GM23338 (cell line): ENCODE measurements at regions not wholly inside any gene's neighbourhood (a gene's known extent, or its start where the extent isn't known, plus 50 kb on each side); places are given as distances from the start of the nearest gene placed in this dataset.

Experiments used
- ATAC-seq: fragments of 200-7000 bp; cut with Tn5 transposase; 3 replicates; pipeline ENCODE4 v1.9.1; 2020
- DNase-seq: peaks from one replicate; pipeline ENCODE4 v3.0.0-alpha.2; 2015; ENCODE audit warnings: low spot score
- H2AFZ ChIP-seq: fragments of 200-600 bp; sonication (generic); 2 replicates; pipeline ENCODE4 v1.8.0; 2016; ENCODE audit warnings: antibody characterized with exemption, mild to moderate bottlenecking, moderate library complexity
- H3F3A ChIP-seq: fragments of 200-600 bp; sonication (generic); replicated peaks from 2 replicates; pipeline ENCODE4 v1.8.0; 2017; ENCODE audit warnings: antibody characterized with exemption, mixed run types, low read depth
- H3K27ac ChIP-seq: fragments of 200-600 bp; sonication (generic); 2 replicates; pipeline ENCODE4 v1.6.1; 2016; ENCODE audit warnings: low read depth
- H3K27me3 ChIP-seq: fragments of 200-600 bp; sonication (generic); 2 replicates; pipeline ENCODE4 v1.8.0; 2016; ENCODE audit warnings: mild to moderate bottlenecking, mixed run types, moderate library complexity; ENCODE audit not compliant: insufficient read depth
- H3K36me3 ChIP-seq: fragments of 200-600 bp; sonication (generic); 2 replicates; pipeline ENCODE4 v1.8.0; 2016; ENCODE audit warnings: mild to moderate bottlenecking; ENCODE audit not compliant: insufficient read depth
- H3K4me1 ChIP-seq: fragments of 200-600 bp; sonication (generic); 2 replicates; pipeline ENCODE4 v1.8.0; 2016; ENCODE audit warnings: mild to moderate bottlenecking, moderate library complexity; ENCODE audit not compliant: insufficient read depth
- H3K4me2 ChIP-seq: fragments of 200-600 bp; sonication (generic); 2 replicates; pipeline ENCODE4 v1.7.1; 2017; ENCODE audit warnings: mixed run types
- H3K4me3 ChIP-seq: fragments of 200-600 bp; sonication (generic); 2 replicates; pipeline ENCODE4 v1.6.1; 2016; ENCODE audit warnings: mixed run types
- H3K79me2 ChIP-seq: fragments of 200-600 bp; sonication (generic); replicated peaks from 2 replicates; pipeline ENCODE4 v1.8.0; 2017; ENCODE audit warnings: mild to moderate bottlenecking; ENCODE audit not compliant: insufficient read depth
- H3K9me2 ChIP-seq: fragments of 200-600 bp; sonication (generic); 2 replicates; pipeline ENCODE4 v1.8.0; 2017; ENCODE audit not compliant: insufficient read depth
- H4K20me1 ChIP-seq: fragments of 200-600 bp; sonication (generic); replicated peaks from 2 replicates; pipeline ENCODE4 v1.8.0; 2017; ENCODE audit warnings: mild to moderate bottlenecking; ENCODE audit not compliant: insufficient read depth
- H3K27ac Mint-ChIP-seq: 2 replicates; pipeline ENCODE4 v1.8.0; 2020; ENCODE audit warnings: inconsistent platforms, mild to moderate bottlenecking, moderate library complexity, mixed read lengths
- H3K27me3 Mint-ChIP-seq: 3 replicates; pipeline ENCODE4 v1.8.0; 2022; ENCODE audit warnings: low read depth, mild to moderate bottlenecking, moderate library complexity, mixed read lengths, inconsistent platforms; ENCODE audit not compliant: insufficient read depth, poor library complexity
- H3K36me3 Mint-ChIP-seq: 3 replicates; pipeline ENCODE4 v1.8.0; 2021; ENCODE audit warnings: low read depth, mild to moderate bottlenecking, inconsistent platforms, moderate library complexity, mixed read lengths
- H3K4me1 Mint-ChIP-seq: 3 replicates; pipeline ENCODE4 v1.8.0; 2020; ENCODE audit warnings: mild to moderate bottlenecking, inconsistent platforms, mixed read lengths
- H3K4me3 Mint-ChIP-seq: 3 replicates; pipeline ENCODE4 v1.8.0; 2021; ENCODE audit warnings: moderate library complexity, mild to moderate bottlenecking, inconsistent platforms, mixed read lengths
- H3K9me3 Mint-ChIP-seq: 3 replicates; pipeline ENCODE4 v1.8.0; 2020; ENCODE audit warnings: moderate library complexity, mild to moderate bottlenecking, inconsistent platforms, mixed read lengths
- EZH2 ChIP-seq: fragments of 200-600 bp; sonication (generic); IDR thresholded peaks from one replicate; pipeline ENCODE4 v1.8.0; 2017; ENCODE audit warnings: antibody characterized with exemption, mild to moderate bottlenecking, low read depth; ENCODE audit not compliant: unreplicated experiment
- EZH2phosphoT487 ChIP-seq: fragments of 200-600 bp; sonication (generic); IDR thresholded peaks from one replicate; pipeline ENCODE4 v1.8.1; 2018; ENCODE audit warnings: antibody characterized with exemption; ENCODE audit not compliant: unreplicated experiment
- NANOG ChIP-seq: IDR thresholded peaks from 2 replicates; pipeline ENCODE4 v1.6.1; 2016; ENCODE audit warnings: antibody characterized with exemption, borderline replicate concordance
- POLR2AphosphoS5 ChIP-seq: IDR thresholded peaks from 2 replicates; pipeline ENCODE4 v1.6.1; 2016; ENCODE audit warnings: antibody characterized with exemption, low read depth
- ZNF331 ChIP-seq: fragments of 250-450 bp; sonication (Bioruptor Pico); IDR thresholded peaks from 2 replicates; pipeline ENCODE4 v1.5.0; 2020; ENCODE audit warnings: low read depth, mild to moderate bottlenecking, moderate library complexity
- TF ChIP-seq, protein P1 (sequence below), 2 experiments: fragments of 200-600 bp in 1 of 2; sonication (generic) in 1 of 2; conservative IDR thresholded peaks; 2 replicates each; pipeline versions ENCODE4 v1.5.1 to v1.6.1; 2016 to 2017; ENCODE audit warnings: antibody characterized with exemption in 2 of 2, low read depth in 2 of 2, mild to moderate bottlenecking in 2 of 2, moderate library complexity in 1 of 2
- TF ChIP-seq, protein P2 (sequence below): IDR thresholded peaks from 2 replicates; pipeline ENCODE4 v1.6.1; 2016; ENCODE audit warnings: antibody characterized with exemption
- TF ChIP-seq, protein P3 (sequence below): IDR thresholded peaks from one replicate; pipeline ENCODE4 v1.6.1; 2018; ENCODE audit warnings: antibody characterized with exemption; ENCODE audit not compliant: unreplicated experiment
- TF ChIP-seq, protein P4 (sequence below): fragments of 250-450 bp; sonication (Bioruptor Pico); IDR thresholded peaks from 2 replicates; pipeline ENCODE4 v1.5.0; 2020; ENCODE audit warnings: mild to moderate bottlenecking, moderate library complexity

DNA sequence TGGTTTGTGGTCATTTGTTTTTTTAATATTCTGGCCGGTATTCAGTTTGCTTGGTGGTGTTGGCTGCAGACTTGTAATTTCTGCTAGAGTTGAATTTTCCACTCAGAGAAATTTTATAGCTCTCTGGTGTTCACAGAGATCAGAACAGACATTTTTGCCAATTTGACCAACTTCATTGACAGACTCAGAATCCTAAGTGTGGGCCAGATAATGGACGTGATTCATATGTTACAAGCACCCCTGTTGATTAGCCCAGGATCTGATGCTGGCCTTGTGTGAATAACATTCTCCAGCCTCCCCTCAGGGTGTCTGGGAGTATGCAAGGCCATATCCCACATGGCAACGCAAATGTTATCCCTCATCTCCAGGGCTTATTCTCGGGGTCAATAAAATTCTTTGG is 283.8 kb downstream of the C7orf25 start:
- no peaks in the 10 kb centered on the region for H3K9me3 Mint-ChIP-seq
- H3K4me1 ChIP-seq: no peaks in the 10 kb centered on the region
- no peak for ATAC-seq
- H3K36me3 Mint-ChIP-seq: no peaks in the 10 kb centered on the region
- no peak overlapping the region for H3K4me2 ChIP-seq
- no peak overlapping the region for H3K4me3 ChIP-seq
- H3K4me1 Mint-ChIP-seq: no peaks in the 10 kb centered on the region
- no peak overlapping the region for H3K27ac ChIP-seq
- no peak for DNase-seq
- no peaks in the 10 kb centered on the region for H3F3A ChIP-seq
- TF ChIP-seq, protein P1, sequence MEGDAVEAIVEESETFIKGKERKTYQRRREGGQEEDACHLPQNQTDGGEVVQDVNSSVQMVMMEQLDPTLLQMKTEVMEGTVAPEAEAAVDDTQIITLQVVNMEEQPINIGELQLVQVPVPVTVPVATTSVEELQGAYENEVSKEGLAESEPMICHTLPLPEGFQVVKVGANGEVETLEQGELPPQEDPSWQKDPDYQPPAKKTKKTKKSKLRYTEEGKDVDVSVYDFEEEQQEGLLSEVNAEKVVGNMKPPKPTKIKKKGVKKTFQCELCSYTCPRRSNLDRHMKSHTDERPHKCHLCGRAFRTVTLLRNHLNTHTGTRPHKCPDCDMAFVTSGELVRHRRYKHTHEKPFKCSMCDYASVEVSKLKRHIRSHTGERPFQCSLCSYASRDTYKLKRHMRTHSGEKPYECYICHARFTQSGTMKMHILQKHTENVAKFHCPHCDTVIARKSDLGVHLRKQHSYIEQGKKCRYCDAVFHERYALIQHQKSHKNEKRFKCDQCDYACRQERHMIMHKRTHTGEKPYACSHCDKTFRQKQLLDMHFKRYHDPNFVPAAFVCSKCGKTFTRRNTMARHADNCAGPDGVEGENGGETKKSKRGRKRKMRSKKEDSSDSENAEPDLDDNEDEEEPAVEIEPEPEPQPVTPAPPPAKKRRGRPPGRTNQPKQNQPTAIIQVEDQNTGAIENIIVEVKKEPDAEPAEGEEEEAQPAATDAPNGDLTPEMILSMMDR (conservative IDR thresholded peaks at IDR 0.05; ENCODE audit: low read depth in 2 of 2): no peak
- TF ChIP-seq EZH2 (no peak), NANOG (no peak), ZNF331 (CRISPR knock-in tag) (no peak), POLR2AphosphoS5 (no peak), EZH2phosphoT487 (no peak)
- TF ChIP-seq, protein P2, sequence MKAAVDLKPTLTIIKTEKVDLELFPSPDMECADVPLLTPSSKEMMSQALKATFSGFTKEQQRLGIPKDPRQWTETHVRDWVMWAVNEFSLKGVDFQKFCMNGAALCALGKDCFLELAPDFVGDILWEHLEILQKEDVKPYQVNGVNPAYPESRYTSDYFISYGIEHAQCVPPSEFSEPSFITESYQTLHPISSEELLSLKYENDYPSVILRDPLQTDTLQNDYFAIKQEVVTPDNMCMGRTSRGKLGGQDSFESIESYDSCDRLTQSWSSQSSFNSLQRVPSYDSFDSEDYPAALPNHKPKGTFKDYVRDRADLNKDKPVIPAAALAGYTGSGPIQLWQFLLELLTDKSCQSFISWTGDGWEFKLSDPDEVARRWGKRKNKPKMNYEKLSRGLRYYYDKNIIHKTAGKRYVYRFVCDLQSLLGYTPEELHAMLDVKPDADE: no peak
- TF ChIP-seq, protein P3, sequence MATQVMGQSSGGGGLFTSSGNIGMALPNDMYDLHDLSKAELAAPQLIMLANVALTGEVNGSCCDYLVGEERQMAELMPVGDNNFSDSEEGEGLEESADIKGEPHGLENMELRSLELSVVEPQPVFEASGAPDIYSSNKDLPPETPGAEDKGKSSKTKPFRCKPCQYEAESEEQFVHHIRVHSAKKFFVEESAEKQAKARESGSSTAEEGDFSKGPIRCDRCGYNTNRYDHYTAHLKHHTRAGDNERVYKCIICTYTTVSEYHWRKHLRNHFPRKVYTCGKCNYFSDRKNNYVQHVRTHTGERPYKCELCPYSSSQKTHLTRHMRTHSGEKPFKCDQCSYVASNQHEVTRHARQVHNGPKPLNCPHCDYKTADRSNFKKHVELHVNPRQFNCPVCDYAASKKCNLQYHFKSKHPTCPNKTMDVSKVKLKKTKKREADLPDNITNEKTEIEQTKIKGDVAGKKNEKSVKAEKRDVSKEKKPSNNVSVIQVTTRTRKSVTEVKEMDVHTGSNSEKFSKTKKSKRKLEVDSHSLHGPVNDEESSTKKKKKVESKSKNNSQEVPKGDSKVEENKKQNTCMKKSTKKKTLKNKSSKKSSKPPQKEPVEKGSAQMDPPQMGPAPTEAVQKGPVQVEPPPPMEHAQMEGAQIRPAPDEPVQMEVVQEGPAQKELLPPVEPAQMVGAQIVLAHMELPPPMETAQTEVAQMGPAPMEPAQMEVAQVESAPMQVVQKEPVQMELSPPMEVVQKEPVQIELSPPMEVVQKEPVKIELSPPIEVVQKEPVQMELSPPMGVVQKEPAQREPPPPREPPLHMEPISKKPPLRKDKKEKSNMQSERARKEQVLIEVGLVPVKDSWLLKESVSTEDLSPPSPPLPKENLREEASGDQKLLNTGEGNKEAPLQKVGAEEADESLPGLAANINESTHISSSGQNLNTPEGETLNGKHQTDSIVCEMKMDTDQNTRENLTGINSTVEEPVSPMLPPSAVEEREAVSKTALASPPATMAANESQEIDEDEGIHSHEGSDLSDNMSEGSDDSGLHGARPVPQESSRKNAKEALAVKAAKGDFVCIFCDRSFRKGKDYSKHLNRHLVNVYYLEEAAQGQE: no peak
- TF ChIP-seq, protein P4, sequence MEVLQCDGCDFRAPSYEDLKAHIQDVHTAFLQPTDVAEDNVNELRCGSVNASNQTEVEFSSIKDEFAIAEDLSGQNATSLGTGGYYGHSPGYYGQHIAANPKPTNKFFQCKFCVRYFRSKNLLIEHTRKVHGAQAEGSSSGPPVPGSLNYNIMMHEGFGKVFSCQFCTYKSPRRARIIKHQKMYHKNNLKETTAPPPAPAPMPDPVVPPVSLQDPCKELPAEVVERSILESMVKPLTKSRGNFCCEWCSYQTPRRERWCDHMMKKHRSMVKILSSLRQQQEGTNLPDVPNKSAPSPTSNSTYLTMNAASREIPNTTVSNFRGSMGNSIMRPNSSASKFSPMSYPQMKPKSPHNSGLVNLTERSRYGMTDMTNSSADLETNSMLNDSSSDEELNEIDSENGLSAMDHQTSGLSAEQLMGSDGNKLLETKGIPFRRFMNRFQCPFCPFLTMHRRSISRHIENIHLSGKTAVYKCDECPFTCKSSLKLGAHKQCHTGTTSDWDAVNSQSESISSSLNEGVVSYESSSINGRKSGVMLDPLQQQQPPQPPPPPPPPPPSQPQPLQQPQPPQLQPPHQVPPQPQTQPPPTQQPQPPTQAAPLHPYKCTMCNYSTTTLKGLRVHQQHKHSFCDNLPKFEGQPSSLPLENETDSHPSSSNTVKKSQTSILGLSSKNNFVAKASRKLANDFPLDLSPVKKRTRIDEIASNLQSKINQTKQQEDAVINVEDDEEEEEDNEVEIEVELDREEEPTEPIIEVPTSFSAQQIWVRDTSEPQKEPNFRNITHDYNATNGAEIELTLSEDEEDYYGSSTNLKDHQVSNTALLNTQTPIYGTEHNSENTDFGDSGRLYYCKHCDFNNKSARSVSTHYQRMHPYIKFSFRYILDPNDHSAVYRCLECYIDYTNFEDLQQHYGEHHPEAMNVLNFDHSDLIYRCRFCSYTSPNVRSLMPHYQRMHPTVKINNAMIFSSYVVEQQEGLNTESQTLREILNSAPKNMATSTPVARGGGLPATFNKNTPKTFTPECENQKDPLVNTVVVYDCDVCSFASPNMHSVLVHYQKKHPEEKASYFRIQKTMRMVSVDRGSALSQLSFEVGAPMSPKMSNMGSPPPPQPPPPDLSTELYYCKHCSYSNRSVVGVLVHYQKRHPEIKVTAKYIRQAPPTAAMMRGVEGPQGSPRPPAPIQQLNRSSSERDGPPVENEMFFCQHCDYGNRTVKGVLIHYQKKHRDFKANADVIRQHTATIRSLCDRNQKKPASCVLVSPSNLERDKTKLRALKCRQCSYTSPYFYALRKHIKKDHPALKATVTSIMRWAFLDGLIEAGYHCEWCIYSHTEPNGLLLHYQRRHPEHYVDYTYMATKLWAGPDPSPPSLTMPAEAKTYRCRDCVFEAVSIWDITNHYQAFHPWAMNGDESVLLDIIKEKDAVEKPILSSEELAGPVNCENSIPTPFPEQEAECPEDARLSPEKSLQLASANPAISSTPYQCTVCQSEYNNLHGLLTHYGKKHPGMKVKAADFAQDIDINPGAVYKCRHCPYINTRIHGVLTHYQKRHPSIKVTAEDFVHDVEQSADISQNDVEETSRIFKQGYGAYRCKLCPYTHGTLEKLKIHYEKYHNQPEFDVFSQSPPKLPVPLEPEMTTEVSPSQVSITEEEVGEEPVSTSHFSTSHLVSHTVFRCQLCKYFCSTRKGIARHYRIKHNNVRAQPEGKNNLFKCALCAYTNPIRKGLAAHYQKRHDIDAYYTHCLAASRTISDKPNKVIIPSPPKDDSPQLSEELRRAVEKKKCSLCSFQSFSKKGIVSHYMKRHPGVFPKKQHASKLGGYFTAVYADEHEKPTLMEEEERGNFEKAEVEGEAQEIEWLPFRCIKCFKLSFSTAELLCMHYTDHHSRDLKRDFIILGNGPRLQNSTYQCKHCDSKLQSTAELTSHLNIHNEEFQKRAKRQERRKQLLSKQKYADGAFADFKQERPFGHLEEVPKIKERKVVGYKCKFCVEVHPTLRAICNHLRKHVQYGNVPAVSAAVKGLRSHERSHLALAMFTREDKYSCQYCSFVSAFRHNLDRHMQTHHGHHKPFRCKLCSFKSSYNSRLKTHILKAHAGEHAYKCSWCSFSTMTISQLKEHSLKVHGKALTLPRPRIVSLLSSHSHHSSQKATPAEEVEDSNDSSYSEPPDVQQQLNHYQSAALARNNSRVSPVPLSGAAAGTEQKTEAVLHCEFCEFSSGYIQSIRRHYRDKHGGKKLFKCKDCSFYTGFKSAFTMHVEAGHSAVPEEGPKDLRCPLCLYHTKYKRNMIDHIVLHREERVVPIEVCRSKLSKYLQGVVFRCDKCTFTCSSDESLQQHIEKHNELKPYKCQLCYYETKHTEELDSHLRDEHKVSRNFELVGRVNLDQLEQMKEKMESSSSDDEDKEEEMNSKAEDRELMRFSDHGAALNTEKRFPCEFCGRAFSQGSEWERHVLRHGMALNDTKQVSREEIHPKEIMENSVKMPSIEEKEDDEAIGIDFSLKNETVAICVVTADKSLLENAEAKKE (CRISPR knock-in tag): no peak
- H4K20me1 ChIP-seq: no peaks in the 10 kb centered on the region
- no peak overlapping the region for H3K27ac Mint-ChIP-seq
- H3K79me2 ChIP-seq: no peaks in the 10 kb centered on the region
- 0 out of 2 replicates have a peak, but pooled peaks cover 3% of the 10 kb centered on the region for H3K9me2 ChIP-seq
- no peak overlapping the region for H3K4me3 Mint-ChIP-seq
- no peaks in the 10 kb centered on the region for H3K27me3 Mint-ChIP-seq
- no peaks in the 10 kb centered on the region for H3K36me3 ChIP-seq
- H2AFZ ChIP-seq: no peak overlapping the region
- H3K27me3 ChIP-seq: no peaks in the 10 kb centered on the region
